Hepatic stellate cell (primary cell): ENCODE measurements at regions not wholly inside any gene's neighbourhood (a gene's known extent, or its start where the extent isn't known, plus 50 kb on each side); places are given as distances from the start of the nearest gene placed in this dataset.
"Not testable (repeated sequence)": the region's sequence is repeated elsewhere in the genome, so short reads cannot be mapped to it uniquely, and the experiment has no call there.

Source experiments
- DNase-seq: peaks from one replicate; pipeline ENCODE4 v3.0.0; 2011; ENCODE audit warnings: low spot score

DNA sequence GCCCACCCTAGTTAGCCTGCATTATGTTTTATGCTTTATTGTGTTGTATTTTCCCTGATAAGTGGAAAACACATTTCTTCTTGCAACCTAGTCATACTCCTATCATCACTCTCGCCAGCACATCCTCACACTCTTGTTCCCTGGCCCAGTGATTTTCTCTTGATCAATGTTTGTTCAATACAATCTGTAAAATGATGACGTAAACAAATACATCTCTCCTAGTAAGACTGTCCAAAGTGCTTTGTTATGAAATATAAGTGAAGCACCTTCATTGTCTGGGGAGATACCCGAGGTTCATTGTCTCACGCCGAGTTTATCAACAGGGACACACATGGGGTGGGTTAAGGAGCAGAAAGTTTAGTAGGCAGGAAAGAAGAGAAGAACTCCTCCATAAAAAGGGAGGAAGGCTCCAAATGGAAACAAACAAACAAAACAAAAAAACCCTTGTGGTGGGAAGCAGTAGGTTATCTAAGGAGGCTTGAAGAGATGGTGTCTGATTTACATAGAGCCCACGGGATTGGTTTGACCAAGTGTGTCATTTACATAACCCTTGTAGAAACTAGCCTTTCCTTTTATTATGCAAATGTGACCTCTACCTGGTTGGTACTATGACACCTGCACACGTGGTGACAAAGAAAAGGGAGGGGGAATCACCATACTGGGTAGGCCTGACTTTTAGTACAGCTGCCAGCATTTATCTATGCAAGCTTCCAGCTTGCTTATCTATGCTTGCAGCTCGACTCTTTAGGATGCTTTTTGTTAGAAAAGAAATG lies 1317.9 kb upstream of the SPRY2 start:
- DNase-seq, result no peak

DNA sequence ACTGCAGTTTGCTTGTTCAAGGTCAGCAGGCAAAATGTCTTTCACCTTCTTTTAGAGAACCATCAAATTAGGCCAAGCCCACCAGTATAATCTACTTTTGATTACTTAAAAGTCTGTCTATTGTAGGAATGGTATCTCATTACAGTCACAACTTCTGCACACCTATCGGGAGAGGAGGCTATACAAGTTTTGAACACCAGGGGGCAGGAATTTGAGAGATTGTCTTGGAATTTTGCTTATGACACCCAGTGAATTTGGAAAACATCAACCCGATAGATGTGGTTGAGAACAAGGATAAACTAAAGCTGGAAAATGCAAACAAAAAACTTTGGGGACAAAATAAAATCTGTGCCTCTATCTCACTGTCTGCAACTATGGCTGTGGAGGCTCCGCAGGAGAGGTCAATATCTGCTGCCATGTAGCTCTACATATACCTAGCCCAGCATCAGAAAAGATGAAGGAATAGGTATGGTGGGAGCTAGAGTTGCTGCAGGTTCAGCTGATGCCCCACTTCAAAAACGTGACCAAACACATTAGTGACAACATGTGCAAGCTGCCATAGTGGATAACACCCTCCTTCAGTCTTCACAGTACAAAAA lies 1299.2 kb upstream of the SPRY2 start:
- no peak for DNase-seq

- DNase-seq, result no peak
Measured at GRCh38 chr13:81637457-81637856, 1296.5 kb upstream of the SPRY2 start.

GRCh38 chr13:81636120-81636519 lies 1295.2 kb upstream of the SPRY2 start:
- no peak for DNase-seq

GRCh38 chr13:81615031-81615430 lies 1274.1 kb upstream of the SPRY2 start:
- no peak for DNase-seq

DNA sequence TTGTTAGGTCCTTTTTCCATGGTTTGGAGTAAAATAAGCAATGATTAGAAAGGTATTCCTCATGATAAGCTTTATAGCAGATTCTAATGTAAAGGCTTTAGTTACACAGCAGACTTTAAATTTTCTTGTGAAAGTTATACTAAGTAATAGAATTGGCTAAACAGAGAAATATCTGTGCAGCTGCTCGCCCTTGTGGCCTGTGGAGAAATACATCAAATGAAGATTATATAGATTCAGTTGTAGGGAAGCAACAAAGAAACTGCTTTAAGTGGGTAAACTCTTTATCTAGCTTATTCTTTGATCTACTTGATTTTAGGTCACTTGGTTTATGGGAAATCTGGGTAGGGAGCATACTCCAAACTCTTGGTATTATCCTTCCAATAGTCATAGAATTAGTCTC lies 1269.7 kb upstream of the SPRY2 start:
- no peak for DNase-seq

DNA sequence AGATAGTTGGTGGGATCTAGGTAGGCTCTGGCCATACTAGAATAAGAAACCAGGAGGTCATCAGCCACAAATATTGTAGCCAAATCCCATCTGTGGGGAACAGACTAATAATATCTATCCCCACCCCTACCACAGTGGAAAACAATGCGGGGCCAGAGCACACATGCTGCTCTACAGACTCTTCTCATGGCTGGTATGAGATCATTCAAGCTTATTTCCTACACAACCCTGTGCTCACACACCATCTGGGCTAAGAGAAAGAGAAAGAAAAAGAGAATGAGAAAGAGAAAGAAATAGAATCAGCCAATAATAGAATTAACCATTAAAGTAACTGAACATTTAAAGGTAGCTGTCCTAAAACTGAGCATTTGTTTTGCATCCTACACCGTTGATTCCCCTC lies 1268.4 kb upstream of the SPRY2 start:
- no peak for DNase-seq

GRCh38 chr13:81606074-81606473 lies 1265.1 kb upstream of the SPRY2 start:
- DNase-seq, result no peak

DNA sequence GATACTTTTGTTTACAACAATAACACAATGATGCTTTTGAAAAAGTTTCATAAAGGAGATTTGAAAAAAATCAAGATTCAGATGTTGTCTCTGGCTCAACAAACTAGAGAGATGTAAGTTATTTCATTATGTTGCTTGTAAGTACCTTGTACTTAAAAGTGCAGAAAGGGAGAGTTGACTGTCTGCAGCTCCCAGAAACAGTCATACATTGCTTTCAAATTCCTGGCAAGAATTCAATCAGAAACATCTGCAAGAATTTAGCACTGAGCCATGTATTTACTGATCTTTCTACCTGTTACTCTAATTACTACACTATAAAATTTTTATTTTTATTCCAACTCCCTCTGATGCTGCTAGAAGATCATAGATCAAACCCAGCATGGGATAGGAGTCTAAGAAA lies 1261.3 kb upstream of the SPRY2 start:
- no peak for DNase-seq

DNA sequence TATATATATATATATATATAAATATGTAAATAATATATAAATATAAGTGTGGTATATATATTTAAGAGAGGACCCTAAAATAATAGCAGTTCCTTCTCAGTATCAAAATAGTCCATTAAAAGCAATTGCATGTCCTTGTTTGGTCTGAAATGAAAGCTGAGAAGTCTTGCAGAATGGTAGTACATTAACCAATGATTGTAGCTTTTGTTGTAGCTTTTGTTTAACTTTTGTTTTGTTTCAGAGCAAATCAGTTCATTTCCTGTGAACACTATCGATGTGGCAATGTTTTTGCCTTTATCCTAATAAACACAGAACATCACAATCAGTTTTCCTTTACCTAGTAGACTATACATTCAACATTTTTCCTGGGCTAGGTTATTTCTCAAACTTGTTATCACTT lies 1256.2 kb upstream of the SPRY2 start:
- DNase-seq, result no peak

GRCh38 chr13:81596224-81596753 lies 1255.4 kb upstream of the SPRY2 start:
- no peak for DNase-seq

DNA sequence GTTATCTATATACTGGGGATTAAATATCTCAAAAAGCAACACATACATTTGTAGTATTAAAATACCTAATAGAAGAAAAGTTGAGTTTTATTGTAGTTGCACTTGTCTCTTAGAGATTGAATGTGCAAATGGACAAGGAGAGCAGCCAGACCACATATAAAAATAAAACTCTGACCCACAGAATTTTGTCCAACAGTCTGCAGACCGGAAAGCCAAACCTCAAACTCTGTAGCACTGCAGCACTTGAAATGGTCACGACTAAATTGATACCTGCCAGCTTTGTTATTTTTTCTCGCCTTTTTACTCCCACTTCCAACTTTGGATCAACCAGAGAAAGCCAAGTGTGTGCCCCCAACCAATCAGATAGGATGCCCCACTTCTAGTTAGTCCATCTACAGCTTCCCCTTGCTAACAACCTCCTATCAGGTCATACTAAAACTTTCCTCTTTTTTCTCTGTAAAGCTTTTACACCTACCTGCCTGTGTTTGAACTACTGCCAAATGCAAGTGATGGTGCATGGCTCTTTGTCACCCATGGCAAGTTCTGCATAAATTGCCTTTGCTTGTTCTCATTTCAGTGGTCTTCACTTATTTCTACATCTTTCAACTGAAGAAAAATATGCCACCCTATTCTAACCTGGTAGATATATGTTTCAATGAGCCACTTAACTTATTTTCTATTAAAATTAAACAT lies 1250.7 kb upstream of the SPRY2 start:
- no peak for DNase-seq

GRCh38 chr13:81582381-81582780 lies 1241.5 kb upstream of the SPRY2 start:
- no peak for DNase-seq

- no peak for DNase-seq
Measured at GRCh38 chr13:81577601-81578195, 1236.8 kb upstream of the SPRY2 start.

- no peak for DNase-seq
Measured at GRCh38 chr13:81568824-81569223, 1227.9 kb upstream of the SPRY2 start.

- no peak for DNase-seq
Measured at GRCh38 chr13:81565849-81566248, 1224.9 kb upstream of the SPRY2 start.

DNA sequence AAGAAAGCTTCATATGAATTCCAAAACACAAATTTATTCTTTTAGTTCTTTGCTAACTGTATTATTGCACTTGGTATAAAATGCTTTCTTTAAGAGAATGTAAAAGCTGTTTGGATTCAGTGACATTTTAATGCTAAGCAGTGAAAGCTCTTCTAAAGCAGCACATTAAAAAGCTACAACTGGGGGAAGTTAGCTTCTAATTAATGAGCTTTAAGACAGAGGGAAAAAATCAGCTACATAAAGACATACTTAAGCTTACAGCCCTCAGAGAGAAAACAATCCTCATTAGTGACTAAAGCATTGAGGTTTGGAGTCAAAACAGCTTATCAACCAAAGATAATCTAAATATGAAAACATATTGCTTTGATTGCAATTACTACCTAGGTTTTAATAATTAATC lies 1222.2 kb upstream of the SPRY2 start:
- DNase-seq, result no peak

- no peak for DNase-seq
Measured at GRCh38 chr13:81562598-81562997, 1221.7 kb upstream of the SPRY2 start.

- no peak for DNase-seq
Measured at GRCh38 chr13:81551036-81551435, 1210.1 kb upstream of the SPRY2 start.

DNA sequence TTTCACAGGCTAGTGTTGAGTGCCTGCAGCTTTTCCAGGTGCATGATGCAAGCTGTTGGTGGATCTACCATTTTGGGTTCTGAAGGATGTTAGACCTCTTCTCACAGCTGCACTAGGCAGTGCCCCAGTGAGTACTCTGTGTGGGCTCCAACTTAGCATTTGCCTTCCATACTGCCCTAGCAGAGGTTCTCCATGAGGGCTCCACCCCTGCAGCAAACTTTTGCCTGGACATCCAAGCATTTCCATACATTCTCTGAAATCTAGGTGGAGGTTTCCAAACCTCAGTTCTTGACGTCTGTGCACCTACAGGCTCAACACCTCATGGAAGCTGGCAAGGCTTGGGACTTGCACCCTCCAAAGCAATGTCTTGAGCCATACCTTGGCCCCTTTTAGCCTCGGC lies 1205.4 kb upstream of the SPRY2 start:
- DNase-seq, result not testable (repeated sequence)

- DNase-seq, result no peak
Measured at GRCh38 chr13:81540777-81541176, 1199.9 kb upstream of the SPRY2 start.

GRCh38 chr13:81539643-81540150 lies 1198.8 kb upstream of the SPRY2 start:
- DNase-seq, result no peak

- no peak for DNase-seq
Measured at GRCh38 chr13:81498969-81499368, 1158.0 kb upstream of the SPRY2 start.
